ENCODE measurements at regions not wholly inside any gene's neighbourhood (a gene's known extent, or its start where the extent isn't known, plus 50 kb on each side); places are given as distances from the start of the nearest gene placed in this dataset.

DNA sequence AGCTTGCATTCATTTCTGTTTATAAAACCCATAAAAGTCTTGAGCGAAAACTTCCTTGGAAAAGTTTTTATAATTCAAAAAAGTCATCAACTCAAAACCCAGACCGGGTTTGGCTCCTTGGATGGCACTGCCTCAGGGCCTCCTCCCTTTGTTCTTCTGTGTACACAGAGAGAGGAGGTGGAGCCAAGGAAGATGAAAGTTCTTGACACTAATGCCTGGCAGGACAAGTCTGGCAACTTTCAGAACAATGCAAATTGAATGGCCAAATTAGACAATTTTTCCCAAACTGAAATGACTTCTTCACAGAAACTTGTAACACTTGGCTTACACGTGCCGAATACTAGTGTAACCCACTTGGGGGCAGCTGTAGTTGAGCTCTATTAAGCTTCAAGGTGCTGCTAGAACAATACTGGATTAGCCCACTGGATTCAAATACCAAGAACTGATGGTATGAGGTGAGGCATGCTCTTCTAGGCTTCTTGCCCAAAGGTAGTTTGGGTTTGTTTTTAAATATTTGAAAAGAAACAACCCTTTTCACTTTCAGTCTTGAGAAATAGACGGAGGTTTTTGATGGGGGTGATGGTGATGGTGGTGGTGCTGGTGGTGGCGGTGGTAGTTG is 86.6 kb upstream of the FRMD6 start:
- Mint-ChIP-seq H3K27me3 (no peaks in the 10 kb centered on the region), H3K27ac (no peak overlapping the region), H3K4me3 (no peak overlapping the region), H3K9me3 (no peaks in the 10 kb centered on the region), H3K4me1 (no peaks in the 10 kb centered on the region), H3K36me3 (ENCODE audit: low read depth) (no peaks in the 10 kb centered on the region)
- ChIA-PET CTCF (no interaction called here), POLR2A (no interaction called here)
- ATAC-seq (ENCODE audit: low read depth) (no peak), DNase-seq (no peak)
- intact Hi-C loops (cut with micrococcal nuclease), result no loop called here
- TF ChIP-seq, protein P1, sequence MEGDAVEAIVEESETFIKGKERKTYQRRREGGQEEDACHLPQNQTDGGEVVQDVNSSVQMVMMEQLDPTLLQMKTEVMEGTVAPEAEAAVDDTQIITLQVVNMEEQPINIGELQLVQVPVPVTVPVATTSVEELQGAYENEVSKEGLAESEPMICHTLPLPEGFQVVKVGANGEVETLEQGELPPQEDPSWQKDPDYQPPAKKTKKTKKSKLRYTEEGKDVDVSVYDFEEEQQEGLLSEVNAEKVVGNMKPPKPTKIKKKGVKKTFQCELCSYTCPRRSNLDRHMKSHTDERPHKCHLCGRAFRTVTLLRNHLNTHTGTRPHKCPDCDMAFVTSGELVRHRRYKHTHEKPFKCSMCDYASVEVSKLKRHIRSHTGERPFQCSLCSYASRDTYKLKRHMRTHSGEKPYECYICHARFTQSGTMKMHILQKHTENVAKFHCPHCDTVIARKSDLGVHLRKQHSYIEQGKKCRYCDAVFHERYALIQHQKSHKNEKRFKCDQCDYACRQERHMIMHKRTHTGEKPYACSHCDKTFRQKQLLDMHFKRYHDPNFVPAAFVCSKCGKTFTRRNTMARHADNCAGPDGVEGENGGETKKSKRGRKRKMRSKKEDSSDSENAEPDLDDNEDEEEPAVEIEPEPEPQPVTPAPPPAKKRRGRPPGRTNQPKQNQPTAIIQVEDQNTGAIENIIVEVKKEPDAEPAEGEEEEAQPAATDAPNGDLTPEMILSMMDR (IDR thresholded peaks at IDR 0.05), result no peak

- Mint-ChIP-seq H3K4me3 (no peak overlapping the region), H3K27me3 (no peaks in the 10 kb centered on the region), H3K4me1 (no peaks in the 10 kb centered on the region), H3K27ac (no peak overlapping the region), H3K9me3 (no peaks in the 10 kb centered on the region), H3K36me3 (ENCODE audit: low read depth) (no peaks in the 10 kb centered on the region)
- DNase-seq, result no peak
- ChIA-PET POLR2A (no interaction called here), CTCF (no interaction called here)
- TF ChIP-seq, protein P1 (IDR thresholded peaks at IDR 0.05), result no peak
- intact Hi-C loops (cut with micrococcal nuclease), result no loop called here
- no peak for ATAC-seq (ENCODE audit: low read depth)
These were observed 84.7 kb upstream of the FRMD6 start for GRCh38 chr14:51566831-51567582.

- DNase-seq, result no peak
- TF ChIP-seq, protein P1 (IDR thresholded peaks at IDR 0.05), result no peak
- Mint-ChIP-seq H3K27ac (no peak overlapping the region), H3K4me1 (no peaks in the 10 kb centered on the region), H3K36me3 (ENCODE audit: low read depth) (no peaks in the 10 kb centered on the region), H3K9me3 (no peaks in the 10 kb centered on the region), H3K27me3 (peaks cover 3% of the 10 kb centered on the region), H3K4me3 (no peak overlapping the region)
- CTCF ChIA-PET, result no interaction called here
- intact Hi-C loops (cut with micrococcal nuclease), result no loop called here
- no peak for ATAC-seq (ENCODE audit: low read depth)
- POLR2A ChIA-PET, result no interaction called here
These were observed 83.3 kb upstream of the FRMD6 start for GRCh38 chr14:51568366-51568765.

DNA sequence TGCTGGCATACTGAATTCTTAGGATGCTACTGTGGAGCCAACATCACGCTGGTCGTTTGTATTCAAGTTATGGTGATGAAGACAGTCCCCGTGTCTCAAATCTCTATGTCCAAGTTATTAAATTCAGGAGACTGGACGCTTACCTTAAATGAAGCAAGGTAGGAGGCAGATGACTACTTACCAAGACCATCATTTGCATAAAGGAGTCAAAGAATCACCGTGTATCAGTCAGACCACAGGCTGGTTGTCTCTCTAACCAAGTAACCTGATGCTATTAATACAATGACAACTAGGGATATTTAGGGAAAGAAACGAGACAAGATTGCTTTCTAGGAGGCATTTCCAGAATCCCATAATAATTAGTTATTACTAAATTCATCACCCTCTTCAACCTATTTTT is 78.1 kb upstream of the FRMD6 start:
- H3K36me3 Mint-ChIP-seq (ENCODE audit: low read depth), result no peaks in the 10 kb centered on the region
- ATAC-seq (ENCODE audit: low read depth) (no peak), DNase-seq (no peak)
- no peaks in the 10 kb centered on the region for H3K9me3 Mint-ChIP-seq
- H3K4me3 Mint-ChIP-seq, result no peak overlapping the region
- H3K27ac Mint-ChIP-seq, result no peak overlapping the region
- POLR2A ChIA-PET, result no interaction called here
- H3K4me1 Mint-ChIP-seq, result no peaks in the 10 kb centered on the region
- intact Hi-C loops (cut with micrococcal nuclease), result no loop called here
- CTCF ChIA-PET, result no interaction called here
- TF ChIP-seq, protein P1 (IDR thresholded peaks at IDR 0.05), result no peak
- peaks cover 13% of the 10 kb centered on the region for H3K27me3 Mint-ChIP-seq

DNA sequence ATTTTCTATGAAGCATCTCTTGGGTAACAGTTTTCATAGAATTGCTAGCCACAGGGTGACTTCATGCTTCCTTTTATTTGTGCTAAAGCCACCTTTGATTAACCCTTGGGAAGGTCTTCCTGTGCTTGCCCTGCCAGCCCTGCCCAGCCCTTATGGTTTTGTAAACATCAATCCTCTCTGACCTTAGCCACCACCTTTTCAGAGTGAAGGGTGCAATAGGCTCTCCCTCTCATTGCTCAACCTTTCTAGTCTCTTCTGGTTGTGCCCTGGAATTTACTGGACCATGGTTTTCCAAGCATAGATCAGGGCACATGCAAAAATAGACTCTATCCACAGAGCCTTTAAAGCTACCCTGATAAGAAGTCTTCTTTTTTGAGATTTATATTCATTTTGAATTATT is 77.7 kb upstream of the FRMD6 start:
- H3K36me3 Mint-ChIP-seq (ENCODE audit: low read depth), result no peaks in the 10 kb centered on the region
- CTCF ChIA-PET, result no interaction called here
- TF ChIP-seq, protein P1 (IDR thresholded peaks at IDR 0.05), result no peak
- POLR2A ChIA-PET, result no interaction called here
- H3K27ac Mint-ChIP-seq, result no peak overlapping the region
- H3K27me3 Mint-ChIP-seq, result peaks cover 13% of the 10 kb centered on the region
- intact Hi-C loops (cut with micrococcal nuclease), result no loop called here
- no peak for ATAC-seq (ENCODE audit: low read depth)
- no peak for DNase-seq
- no peaks in the 10 kb centered on the region for H3K4me1 Mint-ChIP-seq
- no peaks in the 10 kb centered on the region for H3K9me3 Mint-ChIP-seq
- no peak overlapping the region for H3K4me3 Mint-ChIP-seq
